Loucy (cell line): ENCODE measurements at regions not wholly inside any gene's neighbourhood (a gene's known extent, or its start where the extent isn't known, plus 50 kb on each side); places are given as distances from the start of the nearest gene placed in this dataset.

Experiments
- EZH2phosphoT487 ChIP-seq: fragments of 200-600 bp; IDR thresholded peaks from 2 replicates; pipeline ENCODE4 v1.6.1; 2018; ENCODE audit warnings: antibody characterized with exemption, mild to moderate bottlenecking, moderate library complexity, borderline replicate concordance
- TF ChIP-seq, protein P1 (sequence below): fragments of 200-600 bp; sonication (generic); conservative IDR thresholded peaks from 2 replicates; pipeline ENCODE4 v1.5.1; 2014; ENCODE audit warnings: mild to moderate bottlenecking, antibody characterized with exemption, low read length

DNA sequence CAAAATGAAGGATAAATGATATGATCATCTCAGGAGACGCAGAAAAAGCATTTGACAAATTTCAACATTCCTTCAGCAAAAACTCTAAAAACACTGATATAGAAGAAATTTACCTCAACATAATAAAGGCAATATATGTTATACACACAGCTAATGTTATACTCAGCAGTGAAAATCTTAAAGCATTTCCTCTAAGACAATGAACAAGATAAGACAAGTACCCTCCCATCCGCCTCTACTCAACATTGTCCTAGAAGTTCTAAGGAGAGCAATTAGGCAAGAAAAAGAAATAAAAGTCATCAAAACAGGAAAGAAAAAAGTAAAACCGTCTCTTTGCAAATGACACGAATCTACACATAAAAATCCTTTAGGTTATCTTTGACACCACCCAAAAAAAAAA lies 1432.8 kb downstream of the CDH11 start:
- TF ChIP-seq, protein P1, sequence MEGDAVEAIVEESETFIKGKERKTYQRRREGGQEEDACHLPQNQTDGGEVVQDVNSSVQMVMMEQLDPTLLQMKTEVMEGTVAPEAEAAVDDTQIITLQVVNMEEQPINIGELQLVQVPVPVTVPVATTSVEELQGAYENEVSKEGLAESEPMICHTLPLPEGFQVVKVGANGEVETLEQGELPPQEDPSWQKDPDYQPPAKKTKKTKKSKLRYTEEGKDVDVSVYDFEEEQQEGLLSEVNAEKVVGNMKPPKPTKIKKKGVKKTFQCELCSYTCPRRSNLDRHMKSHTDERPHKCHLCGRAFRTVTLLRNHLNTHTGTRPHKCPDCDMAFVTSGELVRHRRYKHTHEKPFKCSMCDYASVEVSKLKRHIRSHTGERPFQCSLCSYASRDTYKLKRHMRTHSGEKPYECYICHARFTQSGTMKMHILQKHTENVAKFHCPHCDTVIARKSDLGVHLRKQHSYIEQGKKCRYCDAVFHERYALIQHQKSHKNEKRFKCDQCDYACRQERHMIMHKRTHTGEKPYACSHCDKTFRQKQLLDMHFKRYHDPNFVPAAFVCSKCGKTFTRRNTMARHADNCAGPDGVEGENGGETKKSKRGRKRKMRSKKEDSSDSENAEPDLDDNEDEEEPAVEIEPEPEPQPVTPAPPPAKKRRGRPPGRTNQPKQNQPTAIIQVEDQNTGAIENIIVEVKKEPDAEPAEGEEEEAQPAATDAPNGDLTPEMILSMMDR = no peak
- no peak for TF ChIP-seq EZH2phosphoT487
